B cell (primary cell): ENCODE measurements at regions not wholly inside any gene's neighbourhood (a gene's known extent, or its start where the extent isn't known, plus 50 kb on each side); places are given as distances from the start of the nearest gene placed in this dataset.

Experiments
- ATAC-seq: fragments of 200-7000 bp; cut with Tn5 transposase; one replicate; pipeline ENCODE4 v1.10.0; 2021; ENCODE audit warnings: low read depth, mild to moderate bottlenecking, moderate number of reproducible peaks, moderate library complexity
- CTCF ChIA-PET: fragments of 350-600 bp; sonication (Branson Sonifier 250); formaldehyde crosslinking; loops from one replicate; lab custom pipeline; 2021; ENCODE audit warnings: antibody characterized with exemption, inconsistent platforms; lab: Charles Lee
- POLR2A ChIA-PET: fragments of 350-600 bp; sonication (Branson Sonifier 250); formaldehyde crosslinking; loops from one replicate; lab custom pipeline; 2021; ENCODE audit warnings: antibody characterized with exemption; lab: Charles Lee
- DNase-seq: peaks from one replicate; pipeline ENCODE4 v3.0.0; 2013
- H2AFZ ChIP-seq: 2 replicates; pipeline ENCODE4 v1.6.1; 2012; ENCODE audit warnings: mild to moderate bottlenecking, low read depth, low read length; ENCODE audit not compliant: insufficient read depth, poor library complexity, severe bottlenecking
- H3K27ac ChIP-seq, 2 donors: 1 replicate in 1 of 2; 2 replicates in 1 of 2; pipeline ENCODE4 v1.5.1; 2012 to 2013; ENCODE audit warnings: low read length in 2 of 2, mild to moderate bottlenecking in 2 of 2, moderate library complexity in 1 of 2
- H3K27me3 ChIP-seq, 4 experiments: fragments of 200-600 bp in 1 of 4; sonication (generic) in 1 of 4; replicated peaks in 1 of 4; 1 replicate in 2 of 4; 2 replicates in 2 of 4; pipeline versions ENCODE4 v1.6.1 to v1.7.0; 2013 to 2016; ENCODE audit warnings: low read length in 3 of 4, mild to moderate bottlenecking in 2 of 4, mixed read lengths in 1 of 4, moderate library complexity in 1 of 4; ENCODE audit not compliant: insufficient read depth in 4 of 4, control insufficient read depth in 3 of 4; ENCODE audit errors: control extremely low read depth in 1 of 4
- H3K36me3 ChIP-seq, 2 experiments: replicated peaks in 1 of 2; 1 replicate in 1 of 2; 2 replicates in 1 of 2; pipeline versions ENCODE4 v1.6.1 to v1.7.1; 2013; ENCODE audit warnings: low read length in 1 of 2; ENCODE audit not compliant: insufficient read depth in 2 of 2, control insufficient read depth in 1 of 2; ENCODE audit errors: control extremely low read depth in 1 of 2, extremely low read depth in 1 of 2
- H3K4me1 ChIP-seq, 2 donors: fragments of 200-600 bp in 1 of 2; sonication (generic) in 1 of 2; 1 replicate in 1 of 2; 2 replicates in 1 of 2; pipeline versions ENCODE4 v1.5.1 to v1.6.1; 2013 to 2017; ENCODE audit warnings: low read length in 2 of 2; ENCODE audit not compliant: control insufficient read depth in 2 of 2, insufficient read depth in 2 of 2
- H3K4me2 ChIP-seq: replicated peaks from 2 replicates; pipeline ENCODE3; 2012; ENCODE audit warnings: mild to moderate bottlenecking, low read depth, low read length; ENCODE audit not compliant: poor library complexity, severe bottlenecking
- H3K4me3 ChIP-seq, 5 experiments: fragments of 200-600 bp in 1 of 5; sonication (generic) in 1 of 5; 1 replicate in 3 of 5; 2 replicates in 2 of 5; pipeline versions ENCODE4 v1.5.1 to v1.7.0; 2011 to 2016; ENCODE audit warnings: low read length in 4 of 5, mild to moderate bottlenecking in 4 of 5, low read depth in 2 of 5, control low read depth in 1 of 5, moderate library complexity in 1 of 5; ENCODE audit not compliant: insufficient read depth in 1 of 5; ENCODE audit errors: control extremely low read depth in 1 of 5, extremely low read depth in 1 of 5
- H3K79me2 ChIP-seq: fragments of 200-600 bp; sonication (generic); one replicate; pipeline ENCODE4 v1.6.0; 2016; ENCODE audit warnings: low read length; ENCODE audit not compliant: control insufficient read depth, insufficient read depth
- H3K9ac ChIP-seq: fragments of 200-600 bp; sonication (generic); 2 replicates; pipeline ENCODE4 v1.6.1; 2017; ENCODE audit warnings: mild to moderate bottlenecking, low read length, moderate library complexity
- H3K9me3 ChIP-seq, 3 donors: one replicate each; pipeline versions ENCODE4 v1.6.1 to v1.7.1; 2013; ENCODE audit warnings: low read length in 2 of 3; ENCODE audit not compliant: control insufficient read depth in 2 of 3, insufficient read depth in 1 of 3; ENCODE audit errors: control extremely low read depth in 1 of 3
- H4K20me1 ChIP-seq: 2 replicates; pipeline ENCODE4 v1.6.0; 2012; ENCODE audit warnings: mild to moderate bottlenecking, low read length; ENCODE audit not compliant: insufficient read depth, control insufficient read depth, poor library complexity, severe bottlenecking
- H3K27ac Mint-ChIP-seq: one replicate; pipeline ENCODE4 v1.8.0; 2021; ENCODE audit warnings: mixed read lengths
- H3K27me3 Mint-ChIP-seq: one replicate; pipeline ENCODE4 v1.8.0; 2021; ENCODE audit warnings: mixed read lengths
- H3K4me1 Mint-ChIP-seq: one replicate; pipeline ENCODE4 v1.8.0; 2021; ENCODE audit warnings: mixed read lengths
- H3K4me3 Mint-ChIP-seq: one replicate; pipeline ENCODE4 v1.8.0; 2021; ENCODE audit warnings: mixed read lengths
- H3K9me3 Mint-ChIP-seq: one replicate; pipeline ENCODE4 v1.8.0; 2022; ENCODE audit warnings: mixed read lengths; ENCODE audit not compliant: insufficient read depth
- CTCF ChIP-seq: fragments of 200-600 bp; IDR thresholded peaks from one replicate; pipeline ENCODE4 v1.8.0; 2022; ENCODE audit warnings: antibody characterized with exemption, mild to moderate bottlenecking
- EZH2 ChIP-seq: IDR thresholded peaks from 2 replicates; pipeline ENCODE4 v1.6.1; 2012; ENCODE audit warnings: borderline replicate concordance, low read depth, mild to moderate bottlenecking, moderate library complexity, low read length; ENCODE audit not compliant: insufficient read depth, poor library complexity, severe bottlenecking
- WGBS: methylation state at CpG from one replicate; pipeline ENCODE4 v1.1.5; 2013; ENCODE audit warnings: missing lambda C conversion rate; ENCODE audit not compliant: insufficient coverage; 5-methylcytosine and 5-hydroxymethylcytosine counted together
- intact Hi-C: fragments of 100-400 bp; cut with micrococcal nuclease; formaldehyde crosslinking; loops from one replicate; pipeline ENCODE4 v1.10.0; 2022

GRCh38 chr4:120536884-120537283 lies 385.6 kb downstream of the PRDM5 start:
- Mint-ChIP-seq H3K9me3 (no peaks in the 10 kb centered on the region), H3K27me3 (no peaks in the 10 kb centered on the region), H3K4me3 (no peak overlapping the region), H3K27ac (no peak overlapping the region), H3K4me1 (no peaks in the 10 kb centered on the region)
- TF ChIP-seq EZH2 (no peak), CTCF (no peak)
- Histone ChIP-seq H3K36me3 (no peaks in the 10 kb centered on the region), H2AFZ (no peak overlapping the region), H3K27me3 (no peaks in the 10 kb centered on the region), H3K4me1 (no peaks in the 10 kb centered on the region), H3K27ac (no peak overlapping the region), H3K4me2 (no peak overlapping the region), H3K79me2 (no peaks in the 10 kb centered on the region), H4K20me1 (no peaks in the 10 kb centered on the region), H3K9me3 (no peaks in the 10 kb centered on the region), H3K4me3 (no peak overlapping the region), H3K9ac (no peak overlapping the region)
- no peak for DNase-seq
- POLR2A ChIA-PET, result no interaction called here
- CTCF ChIA-PET, result no interaction called here
- ATAC-seq, result no peak
- WGBS, result no CpG with 5 or more reads among the region's 4 CpGs
- intact Hi-C loops, result no loop called here

- no peak overlapping the region for H3K4me3 ChIP-seq
- no peak for ATAC-seq
- CTCF ChIA-PET, result no interaction called here
- no peaks in the 10 kb centered on the region for H3K27me3 Mint-ChIP-seq
- no peak overlapping the region for H3K4me2 ChIP-seq
- H4K20me1 ChIP-seq, result no peaks in the 10 kb centered on the region
- no peaks in the 10 kb centered on the region for H3K4me1 ChIP-seq
- H3K4me3 Mint-ChIP-seq, result no peak overlapping the region
- H3K27me3 ChIP-seq, result no peaks in the 10 kb centered on the region
- POLR2A ChIA-PET, result no interaction called here
- no peaks in the 10 kb centered on the region for H3K36me3 ChIP-seq
- peaks cover 5% of the 10 kb centered on the region for H3K9me3 Mint-ChIP-seq
- H2AFZ ChIP-seq, result no peak overlapping the region
- no peak for DNase-seq
- no peak overlapping the region for H3K27ac Mint-ChIP-seq
- H3K79me2 ChIP-seq, result no peaks in the 10 kb centered on the region
- no peak overlapping the region for H3K9ac ChIP-seq
- no peaks in the 10 kb centered on the region for H3K4me1 Mint-ChIP-seq
- no peaks in the 10 kb centered on the region for H3K9me3 ChIP-seq
- intact Hi-C loops, result no loop called here
- no peak for TF ChIP-seq CTCF
- TF ChIP-seq EZH2, result no peak
- H3K27ac ChIP-seq, result no peak overlapping the region
Observed at GRCh38 chr4:120528428-120528827, 394.1 kb downstream of the PRDM5 start.
